Stomach (tissue), 4 donors: ENCODE measurements at regions not wholly inside any gene's neighbourhood (a gene's known extent, or its start where the extent isn't known, plus 50 kb on each side); places are given as distances from the start of the nearest gene placed in this dataset.

Experiments used
- POLR2A ChIP-seq, 4 donors: fragments of 450-650 bp; IDR thresholded peaks; one replicate each; pipeline ENCODE4 v1.6.1; 2016; ENCODE audit warnings: antibody characterized with exemption in 4 of 4, control low read depth in 2 of 4, mild to moderate bottlenecking in 1 of 4, moderate library complexity in 1 of 4
- POLR2AphosphoS5 ChIP-seq, 3 donors: sonication (generic); formaldehyde crosslinking; IDR thresholded peaks; one replicate each; pipeline ENCODE4 v1.6.1; 2016; ENCODE audit warnings: antibody characterized with exemption in 3 of 3
- TF ChIP-seq, protein P1 (sequence below), 7 experiments: fragments of 450-650 bp in 4 of 7; fragments of 200-600 bp in 3 of 7; sonication (generic) in 3 of 7; IDR thresholded peaks; one replicate each; pipeline ENCODE4 v1.5.1; 2016 to 2019; ENCODE audit warnings: antibody characterized with exemption in 7 of 7, control low read depth in 2 of 7, mild to moderate bottlenecking in 1 of 7

DNA sequence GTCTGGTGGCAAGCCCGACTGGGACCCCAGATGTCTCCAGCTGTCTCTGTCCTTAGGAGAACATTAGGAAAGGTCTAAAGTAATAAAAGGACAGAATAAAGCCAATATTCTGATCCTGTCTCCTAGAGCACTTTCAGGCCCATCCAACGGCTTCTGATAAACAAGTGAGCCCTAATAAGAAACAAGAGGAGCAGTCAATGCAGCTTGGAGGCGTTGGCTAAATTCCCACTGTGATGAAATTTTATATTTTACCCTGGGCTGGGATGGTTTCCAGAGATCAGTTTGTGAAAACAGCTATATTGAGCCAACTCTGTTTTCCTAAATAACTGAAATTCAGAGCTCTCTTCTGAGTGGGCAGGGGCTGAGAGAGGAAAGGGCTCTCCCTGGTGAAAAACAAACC is 55.5 kb upstream of the SRRM4 start:
- TF ChIP-seq, protein P1, sequence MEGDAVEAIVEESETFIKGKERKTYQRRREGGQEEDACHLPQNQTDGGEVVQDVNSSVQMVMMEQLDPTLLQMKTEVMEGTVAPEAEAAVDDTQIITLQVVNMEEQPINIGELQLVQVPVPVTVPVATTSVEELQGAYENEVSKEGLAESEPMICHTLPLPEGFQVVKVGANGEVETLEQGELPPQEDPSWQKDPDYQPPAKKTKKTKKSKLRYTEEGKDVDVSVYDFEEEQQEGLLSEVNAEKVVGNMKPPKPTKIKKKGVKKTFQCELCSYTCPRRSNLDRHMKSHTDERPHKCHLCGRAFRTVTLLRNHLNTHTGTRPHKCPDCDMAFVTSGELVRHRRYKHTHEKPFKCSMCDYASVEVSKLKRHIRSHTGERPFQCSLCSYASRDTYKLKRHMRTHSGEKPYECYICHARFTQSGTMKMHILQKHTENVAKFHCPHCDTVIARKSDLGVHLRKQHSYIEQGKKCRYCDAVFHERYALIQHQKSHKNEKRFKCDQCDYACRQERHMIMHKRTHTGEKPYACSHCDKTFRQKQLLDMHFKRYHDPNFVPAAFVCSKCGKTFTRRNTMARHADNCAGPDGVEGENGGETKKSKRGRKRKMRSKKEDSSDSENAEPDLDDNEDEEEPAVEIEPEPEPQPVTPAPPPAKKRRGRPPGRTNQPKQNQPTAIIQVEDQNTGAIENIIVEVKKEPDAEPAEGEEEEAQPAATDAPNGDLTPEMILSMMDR (IDR thresholded peaks at IDR 0.05) = no peak
- no peak for TF ChIP-seq POLR2A (IDR thresholded peaks at IDR 0.05)
- no peak for TF ChIP-seq POLR2AphosphoS5 (IDR thresholded peaks at IDR 0.05)
